ENCODE measurements at regions not wholly inside any gene's neighbourhood (a gene's known extent, or its start where the extent isn't known, plus 50 kb on each side); places are given as distances from the start of the nearest gene placed in this dataset.
"Not testable (repeated sequence)": the region's sequence is repeated elsewhere in the genome, so short reads cannot be mapped to it uniquely, and the experiment has no call there.

DNA sequence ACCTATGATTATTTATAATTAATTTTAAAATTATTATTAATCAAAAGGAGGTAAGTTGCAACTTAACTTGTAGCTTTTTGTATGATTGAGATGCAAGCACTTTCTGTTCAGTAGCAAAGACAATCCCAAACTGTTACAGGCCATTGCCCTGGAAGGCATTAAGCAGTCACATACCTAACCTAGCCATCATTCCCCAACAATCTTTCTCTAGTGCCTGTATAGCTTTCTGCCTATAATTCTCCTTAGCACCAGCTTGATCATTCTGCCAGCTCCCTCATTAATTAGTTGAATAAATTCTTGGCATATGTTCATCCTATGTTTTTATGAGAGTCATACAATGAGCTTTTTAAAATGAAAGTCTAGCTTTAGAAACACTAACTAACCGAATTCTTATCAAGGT lies 178.9 kb upstream of the TMEM106B start:
- Histone ChIP-seq H4K20me1 (ENCODE audit: insufficient read depth, low read depth, low read length) (no peaks in the 10 kb centered on the region), H3K9ac (ENCODE audit: low read length) (no peak overlapping the region), H3K79me2 (ENCODE audit: low read length) (no peaks in the 10 kb centered on the region), H3K4me2 (ENCODE audit: low read depth, low read length, poor library complexity, severe bottlenecking) (no peak overlapping the region), H3K36me3 (ENCODE audit: insufficient read depth, low read length) (no peaks in the 10 kb centered on the region), H3K9me3 (ENCODE audit: low read length) (no peaks in the 10 kb centered on the region), H3K27ac (ENCODE audit: low read length) (no peak overlapping the region), H2AFZ (ENCODE audit: low read length) (no peak overlapping the region), H3K9me2 (replicated peaks; ENCODE audit: insufficient read depth, low read length) (no peaks in the 10 kb centered on the region), H3K4me1 (ENCODE audit: low read length) (no peaks in the 10 kb centered on the region), H3K27me3 (ENCODE audit: low read length) (no peaks in the 10 kb centered on the region), H3K4me3 (ENCODE audit: low read length) (no peak overlapping the region)
- DNase-seq, result no peak

DNA sequence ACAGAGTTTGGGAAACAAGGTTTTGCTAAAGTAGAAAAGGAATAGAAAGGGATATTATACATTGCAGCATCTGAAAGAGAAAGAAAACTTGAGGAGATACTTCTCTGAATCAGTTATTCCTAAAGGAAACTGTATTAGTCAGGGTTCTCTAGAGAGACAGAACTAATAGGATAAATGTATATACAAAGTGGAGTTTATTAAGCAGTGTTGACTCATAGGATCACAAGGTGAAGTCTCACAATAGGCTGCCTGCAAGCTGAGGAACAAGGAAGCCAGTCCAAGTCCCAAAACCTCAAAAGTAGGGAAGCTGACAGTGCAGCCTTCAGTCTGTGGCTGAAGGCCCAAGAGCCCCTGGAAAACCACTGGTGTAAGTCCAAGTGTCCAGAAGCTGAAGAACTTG lies 167.6 kb upstream of the TMEM106B start:
- not testable (repeated sequence) for H3K9me2 ChIP-seq (replicated peaks; ENCODE audit: insufficient read depth, low read length); H3K36me3 ChIP-seq (ENCODE audit: insufficient read depth, low read length); H3K79me2 ChIP-seq (ENCODE audit: low read length); H3K4me3 ChIP-seq (ENCODE audit: low read length); H4K20me1 ChIP-seq (ENCODE audit: insufficient read depth, low read depth, low read length); H2AFZ ChIP-seq (ENCODE audit: low read length); H3K9me3 ChIP-seq (ENCODE audit: low read length); H3K27ac ChIP-seq (ENCODE audit: low read length); H3K4me2 ChIP-seq (ENCODE audit: low read depth, low read length, poor library complexity, severe bottlenecking); H3K27me3 ChIP-seq (ENCODE audit: low read length); DNase-seq; H3K9ac ChIP-seq (ENCODE audit: low read length); H3K4me1 ChIP-seq (ENCODE audit: low read length)

DNA sequence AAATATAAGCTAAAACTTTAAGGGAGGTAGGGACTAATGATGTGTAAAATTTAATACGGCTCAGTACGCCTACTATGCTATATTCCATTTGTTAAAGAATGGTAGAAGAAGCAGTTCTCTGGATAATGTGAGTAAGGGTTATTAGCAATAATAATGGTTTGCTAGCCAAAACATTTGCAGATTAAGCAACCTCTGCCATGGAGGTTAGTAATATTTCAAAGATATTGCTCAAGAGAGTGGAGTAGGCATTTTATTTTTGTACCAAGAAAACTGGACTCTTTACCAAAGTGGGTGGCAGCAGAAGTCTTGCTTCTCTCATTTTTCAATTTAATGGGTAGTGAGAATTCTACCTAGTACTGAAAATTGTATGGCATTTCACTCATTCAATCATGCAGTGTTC lies 158.9 kb upstream of the TMEM106B start:
- Histone ChIP-seq H3K4me2 (ENCODE audit: low read depth, low read length, poor library complexity, severe bottlenecking) (no peak overlapping the region), H4K20me1 (ENCODE audit: insufficient read depth, low read depth, low read length) (no peaks in the 10 kb centered on the region), H3K9me3 (ENCODE audit: low read length) (no peaks in the 10 kb centered on the region), H3K27me3 (ENCODE audit: low read length) (no peaks in the 10 kb centered on the region; the same call in 1 of the 2 replicates), H3K79me2 (ENCODE audit: low read length) (no peaks in the 10 kb centered on the region), H3K9ac (ENCODE audit: low read length) (no peak overlapping the region), H3K9me2 (replicated peaks; ENCODE audit: insufficient read depth, low read length) (no peaks in the 10 kb centered on the region), H2AFZ (ENCODE audit: low read length) (no peak overlapping the region), H3K27ac (ENCODE audit: low read length) (no peak overlapping the region), H3K4me3 (ENCODE audit: low read length) (no peak overlapping the region), H3K36me3 (ENCODE audit: insufficient read depth, low read length) (no peaks in the 10 kb centered on the region), H3K4me1 (ENCODE audit: low read length) (no peaks in the 10 kb centered on the region)
- no peak for DNase-seq

DNA sequence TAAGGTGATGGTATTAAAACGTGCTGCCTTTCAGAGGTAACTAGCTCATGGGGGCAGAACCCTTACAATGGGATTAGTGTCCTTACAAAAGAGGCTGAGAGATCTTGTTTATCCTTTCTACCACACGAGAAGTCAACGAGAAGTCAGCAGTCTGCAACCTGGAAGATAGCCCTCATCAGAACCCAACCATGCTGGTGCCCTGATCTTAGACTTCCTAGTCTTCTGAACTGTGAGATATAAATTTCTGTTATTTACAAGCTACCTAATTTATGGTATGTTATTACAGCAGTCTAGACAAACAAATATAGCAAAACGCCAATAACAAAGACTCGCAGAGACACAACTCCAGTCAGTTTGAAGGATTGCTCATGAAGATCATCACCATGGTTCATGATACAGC lies 157.5 kb upstream of the TMEM106B start:
- Histone ChIP-seq H4K20me1 (ENCODE audit: insufficient read depth, low read depth, low read length) (no peaks in the 10 kb centered on the region), H3K79me2 (ENCODE audit: low read length) (no peaks in the 10 kb centered on the region), H2AFZ (ENCODE audit: low read length) (no peak overlapping the region), H3K36me3 (ENCODE audit: insufficient read depth, low read length) (no peaks in the 10 kb centered on the region), H3K9me2 (replicated peaks; ENCODE audit: insufficient read depth, low read length) (no peaks in the 10 kb centered on the region), H3K9me3 (ENCODE audit: low read length) (no peaks in the 10 kb centered on the region), H3K9ac (ENCODE audit: low read length) (no peak overlapping the region), H3K4me3 (ENCODE audit: low read length) (no peak overlapping the region), H3K4me2 (ENCODE audit: low read depth, low read length, poor library complexity, severe bottlenecking) (no peak overlapping the region), H3K27me3 (ENCODE audit: low read length) (no peaks in the 10 kb centered on the region; the same call in 1 of the 2 replicates), H3K27ac (ENCODE audit: low read length) (no peak overlapping the region), H3K4me1 (ENCODE audit: low read length) (no peaks in the 10 kb centered on the region)
- no peak for DNase-seq

- Histone ChIP-seq H3K9me3 (ENCODE audit: low read length) (no peaks in the 10 kb centered on the region), H3K36me3 (ENCODE audit: insufficient read depth, low read length) (no peaks in the 10 kb centered on the region), H3K9me2 (replicated peaks; ENCODE audit: insufficient read depth, low read length) (no peaks in the 10 kb centered on the region), H3K4me2 (ENCODE audit: low read depth, low read length, poor library complexity, severe bottlenecking) (no peak overlapping the region), H3K27ac (ENCODE audit: low read length) (no peak overlapping the region), H3K79me2 (ENCODE audit: low read length) (no peaks in the 10 kb centered on the region), H3K4me1 (ENCODE audit: low read length) (no peaks in the 10 kb centered on the region), H3K4me3 (ENCODE audit: low read length) (no peak overlapping the region), H3K9ac (ENCODE audit: low read length) (no peak overlapping the region), H4K20me1 (ENCODE audit: insufficient read depth, low read depth, low read length) (no peaks in the 10 kb centered on the region), H3K27me3 (ENCODE audit: low read length) (no peaks in the 10 kb centered on the region; the same call in 1 of the 2 replicates), H2AFZ (ENCODE audit: low read length) (no peak overlapping the region)
- no peak for DNase-seq
Measured at GRCh38 chr7:12054830-12055229, 156.3 kb upstream of the TMEM106B start.

DNA sequence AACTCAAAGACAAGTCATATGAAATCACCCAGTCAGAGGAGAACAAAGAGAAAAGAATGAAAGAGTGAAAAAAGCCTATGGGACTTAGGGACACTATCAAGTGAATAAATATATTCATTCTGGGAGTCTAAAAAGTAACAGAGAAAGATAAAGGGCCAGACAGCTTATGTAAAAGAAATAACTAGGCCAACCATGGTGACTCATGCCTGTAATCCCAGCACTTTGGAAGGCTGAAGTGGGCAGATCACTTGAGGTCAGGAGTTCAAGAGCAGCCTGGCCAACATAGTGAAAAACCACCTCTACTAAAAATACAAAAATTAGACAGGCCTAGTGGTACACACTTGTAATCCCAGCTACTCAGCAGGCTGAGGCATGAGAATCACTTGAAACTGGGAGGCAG lies 154.7 kb upstream of the TMEM106B start:
- Histone ChIP-seq H4K20me1 (ENCODE audit: insufficient read depth, low read depth, low read length) (no peaks in the 10 kb centered on the region), H3K79me2 (ENCODE audit: low read length) (no peaks in the 10 kb centered on the region), H2AFZ (ENCODE audit: low read length) (no peak overlapping the region), H3K4me1 (ENCODE audit: low read length) (no peaks in the 10 kb centered on the region), H3K9ac (ENCODE audit: low read length) (no peak overlapping the region), H3K27me3 (ENCODE audit: low read length) (no peaks in the 10 kb centered on the region), H3K4me3 (ENCODE audit: low read length) (no peak overlapping the region), H3K27ac (ENCODE audit: low read length) (no peak overlapping the region), H3K4me2 (ENCODE audit: low read depth, low read length, poor library complexity, severe bottlenecking) (no peak overlapping the region), H3K36me3 (ENCODE audit: insufficient read depth, low read length) (no peaks in the 10 kb centered on the region), H3K9me2 (replicated peaks; ENCODE audit: insufficient read depth, low read length) (no peaks in the 10 kb centered on the region), H3K9me3 (ENCODE audit: low read length) (no peaks in the 10 kb centered on the region)
- no peak for DNase-seq

GRCh38 chr7:12056977-12057376 lies 154.1 kb upstream of the TMEM106B start:
- Histone ChIP-seq H2AFZ (ENCODE audit: low read length) (no peak overlapping the region), H3K9ac (ENCODE audit: low read length) (no peak overlapping the region), H3K9me2 (replicated peaks; ENCODE audit: insufficient read depth, low read length) (no peaks in the 10 kb centered on the region), H3K9me3 (ENCODE audit: low read length) (no peaks in the 10 kb centered on the region), H3K4me3 (ENCODE audit: low read length) (no peak overlapping the region), H3K4me2 (ENCODE audit: low read depth, low read length, poor library complexity, severe bottlenecking) (no peak overlapping the region), H3K36me3 (ENCODE audit: insufficient read depth, low read length) (no peaks in the 10 kb centered on the region), H3K4me1 (ENCODE audit: low read length) (no peaks in the 10 kb centered on the region), H3K79me2 (ENCODE audit: low read length) (no peaks in the 10 kb centered on the region), H3K27ac (ENCODE audit: low read length) (no peak overlapping the region), H4K20me1 (ENCODE audit: insufficient read depth, low read depth, low read length) (no peaks in the 10 kb centered on the region), H3K27me3 (ENCODE audit: low read length) (no peaks in the 10 kb centered on the region)
- no peak for DNase-seq

DNA sequence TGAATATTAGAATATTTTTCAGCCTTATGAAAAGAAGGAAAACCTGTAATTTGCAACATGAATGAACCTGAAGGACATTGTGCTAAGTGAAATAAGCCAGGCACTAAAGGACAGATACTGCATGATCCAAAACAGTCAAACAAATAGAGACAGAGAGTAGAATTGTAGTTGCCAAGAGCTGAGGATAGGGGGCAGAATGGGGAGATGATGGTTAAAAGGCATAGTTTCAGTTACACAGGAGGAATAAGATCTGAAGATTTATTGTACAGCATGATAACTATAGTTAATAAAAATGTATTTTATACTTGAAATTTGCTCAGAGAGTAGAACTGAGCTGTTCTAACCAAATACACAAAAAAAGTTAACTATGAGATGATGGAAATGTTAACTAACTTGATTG lies 149.0 kb upstream of the TMEM106B start:
- H4K20me1 ChIP-seq (ENCODE audit: insufficient read depth, low read depth, low read length), result no peaks in the 10 kb centered on the region
- no peaks in the 10 kb centered on the region for H3K27me3 ChIP-seq (ENCODE audit: low read length)
- no peak overlapping the region for H2AFZ ChIP-seq (ENCODE audit: low read length)

GRCh38 chr7:12064586-12065127 lies 146.4 kb upstream of the TMEM106B start:
- Histone ChIP-seq H3K27me3 (ENCODE audit: low read length) (no peaks in the 10 kb centered on the region), H3K4me3 (ENCODE audit: low read length) (no peak overlapping the region), H3K9ac (ENCODE audit: low read length) (no peak overlapping the region), H3K4me1 (ENCODE audit: low read length) (no peaks in the 10 kb centered on the region), H3K36me3 (ENCODE audit: insufficient read depth, low read length) (no peaks in the 10 kb centered on the region), H4K20me1 (ENCODE audit: insufficient read depth, low read depth, low read length) (no peaks in the 10 kb centered on the region), H3K9me3 (ENCODE audit: low read length) (no peaks in the 10 kb centered on the region), H3K27ac (ENCODE audit: low read length) (no peak overlapping the region), H3K79me2 (ENCODE audit: low read length) (no peaks in the 10 kb centered on the region), H2AFZ (ENCODE audit: low read length) (no peak overlapping the region), H3K9me2 (replicated peaks; ENCODE audit: insufficient read depth, low read length) (no peaks in the 10 kb centered on the region), H3K4me2 (ENCODE audit: low read depth, low read length, poor library complexity, severe bottlenecking) (no peak overlapping the region)
- no peak for DNase-seq

More for the DNA sequence above, 149.0 kb upstream of the TMEM106B start:
- no peaks in the 10 kb centered on the region for H3K9me2 ChIP-seq (replicated peaks; ENCODE audit: insufficient read depth, low read length)
- no peak overlapping the region for H3K9ac ChIP-seq (ENCODE audit: low read length)
- no peaks in the 10 kb centered on the region for H3K36me3 ChIP-seq (ENCODE audit: insufficient read depth, low read length)
- peak; percentile 61 for DNase-seq
- H3K4me2 ChIP-seq (ENCODE audit: low read depth, low read length, poor library complexity, severe bottlenecking), result no peak overlapping the region
- H3K4me3 ChIP-seq (ENCODE audit: low read length), result no peak overlapping the region
- no peaks in the 10 kb centered on the region for H3K4me1 ChIP-seq (ENCODE audit: low read length)
- no peaks in the 10 kb centered on the region for H3K9me3 ChIP-seq (ENCODE audit: low read length)
- no peaks in the 10 kb centered on the region for H3K79me2 ChIP-seq (ENCODE audit: low read length)
- no peak overlapping the region for H3K27ac ChIP-seq (ENCODE audit: low read length)
